Endothelial cell of umbilical vein (primary cell): ENCODE measurements at regions not wholly inside any gene's neighbourhood (a gene's known extent, or its start where the extent isn't known, plus 50 kb on each side); places are given as distances from the start of the nearest gene placed in this dataset.

Source experiments
- BruUV-seq: library from RNA; stranded (reverse); fragments of 400-500 nt; replicated peaks from 2 replicates; lab custom pipeline; 2021; lab: Mats Ljungman, UMichigan
- CTCF ChIA-PET: fragments of 300-600, 350-600 bp; sonication (Branson Sonifier 250); formaldehyde crosslinking; loops from one replicate; lab custom pipeline; 2021; ENCODE audit warnings: antibody characterized with exemption, inconsistent platforms; lab: Charles Lee
- POLR2A ChIA-PET: fragments of 300-600, 350-600 bp; sonication (Branson Sonifier 250); formaldehyde crosslinking; loops from one replicate; lab custom pipeline; 2021; ENCODE audit warnings: antibody characterized with exemption, inconsistent platforms; lab: Charles Lee
- DNase-seq: peaks from one replicate; pipeline ENCODE4 v3.0.0-alpha.2; 2011; ENCODE audit warnings: low read depth, low spot score
- FAIRE-seq: peaks from 2 replicates; lab custom pipeline; 2011; peaks lifted over from hg19 to GRCh38; lab: Jason Lieb, UNC
- H2AFZ ChIP-seq: 2 replicates; pipeline ENCODE4 v1.6.0; 2012; ENCODE audit warnings: low read depth, low read length, control low read depth, inconsistent platforms
- H3K27ac ChIP-seq: 2 replicates; pipeline ENCODE4 v1.5.1; 2011; ENCODE audit warnings: low read depth, mild to moderate bottlenecking, control low read depth, low read length, moderate library complexity; ENCODE audit not compliant: insufficient read depth
- H3K27me3 ChIP-seq, 2 experiments: 2 replicates each; pipeline versions ENCODE4 v1.6.0 to v1.6.1; 2011; ENCODE audit warnings: low read length in 2 of 2, mixed read lengths in 1 of 2; ENCODE audit not compliant: control insufficient read depth in 2 of 2, insufficient read depth in 2 of 2
- H3K36me3 ChIP-seq, 2 experiments: 2 replicates in 1 of 2; 3 replicates in 1 of 2; pipeline ENCODE4 v1.5.1; 2011; ENCODE audit warnings: low read length in 2 of 2, mild to moderate bottlenecking in 1 of 2, moderate library complexity in 1 of 2; ENCODE audit not compliant: control insufficient read depth in 2 of 2, insufficient read depth in 2 of 2; ENCODE audit errors: extremely low read depth in 1 of 2
- H3K4me1 ChIP-seq: 3 replicates; pipeline ENCODE4 v1.5.1; 2011; ENCODE audit warnings: mild to moderate bottlenecking, low read length; ENCODE audit not compliant: control insufficient read depth, insufficient read depth; ENCODE audit errors: extremely low read depth
- H3K4me2 ChIP-seq: 2 replicates; pipeline ENCODE4 v1.6.1; 2011; ENCODE audit warnings: low read length, control low read depth, mixed read lengths; ENCODE audit not compliant: insufficient read depth
- H3K4me3 ChIP-seq, 3 experiments: fragments of 200-600 bp in 1 of 3; sonication (generic), shearing (Covaris generic) in 1 of 3; replicated peaks in 1 of 3; 2 replicates each; pipeline ENCODE4 v1.5.1; 2011 to 2016; ENCODE audit warnings: control low read depth in 3 of 3, low read length in 3 of 3, mild to moderate bottlenecking in 2 of 3, inconsistent platforms in 1 of 3, low read depth in 1 of 3, moderate library complexity in 1 of 3; ENCODE audit not compliant: insufficient read depth in 1 of 3
- H3K79me2 ChIP-seq: 2 replicates; pipeline ENCODE4 v1.6.0; 2012; ENCODE audit warnings: low read length, inconsistent platforms; ENCODE audit not compliant: control insufficient read depth, insufficient read depth
- H3K9ac ChIP-seq: replicated peaks from 2 replicates; pipeline ENCODE3; 2011; ENCODE audit warnings: low read length, control low read depth; ENCODE audit not compliant: insufficient read depth; ENCODE audit errors: extremely low read depth
- H3K9me1 ChIP-seq: replicated peaks from 3 replicates; pipeline ENCODE4 v1.6.0; 2011; ENCODE audit warnings: mild to moderate bottlenecking, low read length; ENCODE audit not compliant: control insufficient read depth, insufficient read depth; ENCODE audit errors: extremely low read depth
- H3K9me3 ChIP-seq: replicated peaks from 2 replicates; pipeline ENCODE4 v1.5.1; 2012; ENCODE audit warnings: low read length, inconsistent platforms; ENCODE audit not compliant: control insufficient read depth, insufficient read depth
- H4K20me1 ChIP-seq: replicated peaks from 2 replicates; pipeline ENCODE3; 2011; ENCODE audit warnings: mild to moderate bottlenecking, low read length; ENCODE audit not compliant: control insufficient read depth, insufficient read depth; ENCODE audit errors: extremely low read depth
- EZH2 ChIP-seq: IDR thresholded peaks from 2 replicates; pipeline ENCODE4 v1.6.1; 2012; ENCODE audit warnings: borderline replicate concordance, low read depth, mild to moderate bottlenecking, moderate library complexity, low read length, inconsistent platforms; ENCODE audit not compliant: severe bottlenecking
- FOS ChIP-seq: IDR thresholded peaks from 2 replicates; pipeline ENCODE4 v1.6.1; 2011; ENCODE audit warnings: mild to moderate bottlenecking, low read length, moderate library complexity, borderline replicate concordance; ENCODE audit not compliant: insufficient read depth
- GATA2 ChIP-seq: IDR thresholded peaks from 2 replicates; pipeline ENCODE4 v1.7.0; 2011; ENCODE audit warnings: low read depth, mild to moderate bottlenecking, moderate library complexity, mixed read lengths, low read length; ENCODE audit not compliant: insufficient read length, insufficient read depth
- JUN ChIP-seq: IDR thresholded peaks from 2 replicates; pipeline ENCODE4 v1.6.1; 2011; ENCODE audit warnings: borderline replicate concordance, low read depth; ENCODE audit not compliant: insufficient read length, insufficient read depth
- MYC ChIP-seq: IDR thresholded peaks from one replicate; pipeline ENCODE4 v1.6.1; 2011; ENCODE audit warnings: mild to moderate bottlenecking, low read depth, low read length
- POLR2A ChIP-seq: IDR thresholded peaks from 2 replicates; pipeline ENCODE4 v1.6.1; 2012; ENCODE audit warnings: low read depth, mild to moderate bottlenecking, control low read depth, low read length
- POLR2AphosphoS5 ChIP-seq: IDR thresholded peaks from 2 replicates; pipeline ENCODE4 v1.6.1; 2012; ENCODE audit warnings: low read depth, mild to moderate bottlenecking, control low read depth, low read length, moderate library complexity; ENCODE audit not compliant: insufficient read depth
- dilution Hi-C: fragments of 300-500 bp; cut with MboI; formaldehyde crosslinking; loops from one replicate; pipeline ENCODE4 v1.15.0; 2019; ENCODE audit warnings: low sequenced_read_pairs; ENCODE audit not compliant: extremely low pct_ligation_motif_present
- intact Hi-C: fragments of 100-400 bp; cut with micrococcal nuclease; formaldehyde crosslinking; loops from one replicate; pipeline ENCODE4 v1.10.0; 2022
- TF ChIP-seq, protein P1 (sequence below), 2 donors: IDR thresholded peaks; 1 replicate in 1 of 2; 2 replicates in 1 of 2; pipeline ENCODE4 v1.5.1; 2011; ENCODE audit warnings: low read length in 2 of 2, mild to moderate bottlenecking in 2 of 2, moderate library complexity in 2 of 2, control low read depth in 1 of 2, inconsistent platforms in 1 of 2, low read depth in 1 of 2; ENCODE audit not compliant: insufficient read depth in 1 of 2; ENCODE audit errors: extremely low read depth in 1 of 2
- TF ChIP-seq, protein P2 (sequence below): IDR thresholded peaks from 2 replicates; pipeline ENCODE4 v1.6.1; 2011; ENCODE audit not compliant: insufficient read depth, insufficient read length

DNA sequence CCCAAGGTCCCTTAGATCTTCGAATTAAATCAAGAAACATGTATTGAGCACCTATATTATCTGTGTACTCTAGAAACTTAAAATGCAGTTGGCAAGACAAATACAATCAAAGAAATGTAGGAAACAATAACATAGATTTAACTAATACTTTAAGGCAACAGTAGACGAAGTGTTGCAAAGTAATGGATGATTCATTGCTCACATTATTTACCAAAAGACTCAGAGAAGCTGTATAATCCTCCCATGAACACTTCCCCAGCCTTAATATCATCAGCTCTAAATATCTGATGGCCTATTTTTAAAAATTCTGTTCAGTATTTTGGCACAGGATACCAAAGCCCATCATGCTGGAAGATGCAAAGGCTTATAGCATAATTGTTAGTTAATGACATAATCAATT is 272.1 kb upstream of the TTC14 start:
- Histone ChIP-seq H3K4me2 (no peak overlapping the region), H3K9me1 (no peaks in the 10 kb centered on the region), H3K9me3 (no peaks in the 10 kb centered on the region), H3K4me3 (no peak overlapping the region), H3K9ac (no peak overlapping the region), H3K79me2 (no peaks in the 10 kb centered on the region), H4K20me1 (no peaks in the 10 kb centered on the region), H3K4me1 (no peaks in the 10 kb centered on the region), H2AFZ (no peak overlapping the region), H3K36me3 (no peaks in the 10 kb centered on the region), H3K27me3 (no peaks in the 10 kb centered on the region), H3K27ac (no peak overlapping the region)
- no TSS peak for BruUV-seq
- ChIA-PET CTCF (no interaction called here), POLR2A (no interaction called here)
- TF ChIP-seq JUN (no peak), EZH2 (no peak), MYC (no peak), FOS (no peak), POLR2A (no peak), GATA2 (no peak), POLR2AphosphoS5 (no peak)
- TF ChIP-seq, protein P1, sequence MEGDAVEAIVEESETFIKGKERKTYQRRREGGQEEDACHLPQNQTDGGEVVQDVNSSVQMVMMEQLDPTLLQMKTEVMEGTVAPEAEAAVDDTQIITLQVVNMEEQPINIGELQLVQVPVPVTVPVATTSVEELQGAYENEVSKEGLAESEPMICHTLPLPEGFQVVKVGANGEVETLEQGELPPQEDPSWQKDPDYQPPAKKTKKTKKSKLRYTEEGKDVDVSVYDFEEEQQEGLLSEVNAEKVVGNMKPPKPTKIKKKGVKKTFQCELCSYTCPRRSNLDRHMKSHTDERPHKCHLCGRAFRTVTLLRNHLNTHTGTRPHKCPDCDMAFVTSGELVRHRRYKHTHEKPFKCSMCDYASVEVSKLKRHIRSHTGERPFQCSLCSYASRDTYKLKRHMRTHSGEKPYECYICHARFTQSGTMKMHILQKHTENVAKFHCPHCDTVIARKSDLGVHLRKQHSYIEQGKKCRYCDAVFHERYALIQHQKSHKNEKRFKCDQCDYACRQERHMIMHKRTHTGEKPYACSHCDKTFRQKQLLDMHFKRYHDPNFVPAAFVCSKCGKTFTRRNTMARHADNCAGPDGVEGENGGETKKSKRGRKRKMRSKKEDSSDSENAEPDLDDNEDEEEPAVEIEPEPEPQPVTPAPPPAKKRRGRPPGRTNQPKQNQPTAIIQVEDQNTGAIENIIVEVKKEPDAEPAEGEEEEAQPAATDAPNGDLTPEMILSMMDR (IDR thresholded peaks at IDR 0.05; ENCODE audit: extremely low read depth in 1 of 2, insufficient read depth in 1 of 2, low read depth in 1 of 2, low read length in 2 of 2) = no peak
- TF ChIP-seq, protein P2, sequence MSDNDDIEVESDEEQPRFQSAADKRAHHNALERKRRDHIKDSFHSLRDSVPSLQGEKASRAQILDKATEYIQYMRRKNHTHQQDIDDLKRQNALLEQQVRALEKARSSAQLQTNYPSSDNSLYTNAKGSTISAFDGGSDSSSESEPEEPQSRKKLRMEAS = no peak
- intact Hi-C loops = no loop called here
- dilution Hi-C loops = no loop called here
- no peak for DNase-seq
- no peak for FAIRE-seq
